GM23248 (cell line): ENCODE measurements at regions not wholly inside any gene's neighbourhood (a gene's known extent, or its start where the extent isn't known, plus 50 kb on each side); places are given as distances from the start of the nearest gene placed in this dataset.

Experiments
- EZH2 ChIP-seq: fragments of 200-600 bp; sonication (generic); IDR thresholded peaks from 2 replicates; pipeline ENCODE4 v1.6.1; 2018; ENCODE audit warnings: antibody characterized with exemption, mild to moderate bottlenecking; ENCODE audit not compliant: insufficient read depth, poor library complexity, severe bottlenecking
- EZH2phosphoT487 ChIP-seq: fragments of 200-600 bp; sonication (generic); IDR thresholded peaks from 2 replicates; pipeline ENCODE4 v1.6.1; 2018; ENCODE audit warnings: antibody characterized with exemption, moderate library complexity, mild to moderate bottlenecking, low read depth; ENCODE audit not compliant: insufficient read depth

GRCh38 chr20:57792386-57793080 is 82.7 kb upstream of the PMEPA1 start:
- TF ChIP-seq EZH2, result no peak
- no peak for TF ChIP-seq EZH2phosphoT487
